ENCODE measurements at regions not wholly inside any gene's neighbourhood (a gene's known extent, or its start where the extent isn't known, plus 50 kb on each side); places are given as distances from the start of the nearest gene placed in this dataset.

GRCh38 chrX:99398545-99398944 lies 1011.5 kb downstream of the PCDH19 start:
- DNase-seq (ENCODE audit: low read depth), result no peak
- no peak for TF ChIP-seq CTCF (conservative IDR thresholded peaks at IDR 0.05; ENCODE audit: control insufficient read depth, insufficient read depth, low read depth, low read length)
- H3K4me3 ChIP-seq (ENCODE audit: control insufficient read depth, low read depth, low read length), result no peak overlapping the region

DNA sequence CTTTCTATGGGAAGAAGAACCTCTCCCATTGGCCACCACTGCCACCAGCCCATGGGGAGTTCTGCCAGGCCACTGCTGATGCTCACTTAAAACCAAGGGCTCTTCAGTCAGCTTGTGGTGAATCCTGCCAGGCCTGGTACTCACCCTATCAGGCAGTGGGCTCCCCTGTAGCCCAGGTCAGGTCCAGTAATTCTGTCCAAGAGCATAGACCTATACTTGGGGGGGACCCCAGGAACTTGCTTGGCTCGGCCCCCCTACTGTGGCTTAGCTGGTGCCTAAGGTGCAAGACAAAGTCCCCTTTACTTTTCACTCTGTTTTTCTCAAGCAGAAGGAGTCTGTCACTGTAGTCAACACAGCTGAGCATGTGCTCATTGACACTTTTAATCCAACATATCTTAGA lies 1012.2 kb downstream of the PCDH19 start:
- no peak for TF ChIP-seq CTCF (conservative IDR thresholded peaks at IDR 0.05; ENCODE audit: control insufficient read depth, insufficient read depth, low read depth, low read length)
- DNase-seq (ENCODE audit: low read depth), result no peak

DNA sequence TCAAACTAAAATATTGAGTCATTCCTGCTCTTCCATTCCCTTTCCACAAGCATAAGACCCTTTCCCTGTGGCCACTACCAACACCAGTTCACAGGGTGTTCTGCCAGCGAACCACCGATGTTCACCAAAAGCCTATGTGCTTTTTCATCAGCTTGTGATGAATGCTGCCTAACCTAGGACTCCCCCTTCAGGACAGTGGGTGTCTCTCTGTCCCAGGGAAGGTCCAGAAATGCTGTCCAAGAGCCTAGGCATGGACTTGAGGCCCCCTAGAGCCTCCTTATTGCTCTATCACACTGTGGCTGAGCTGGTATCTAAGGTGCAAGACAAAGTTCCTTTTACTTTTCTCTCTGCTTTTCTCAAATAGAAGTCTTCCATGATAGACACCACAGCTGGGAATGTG lies 1015.6 kb downstream of the PCDH19 start:
- no peak for DNase-seq (ENCODE audit: low read depth)
- no peak overlapping the region for H3K4me3 ChIP-seq (ENCODE audit: control insufficient read depth, low read depth, low read length)
- TF ChIP-seq CTCF (conservative IDR thresholded peaks at IDR 0.05; ENCODE audit: control insufficient read depth, insufficient read depth, low read depth, low read length), result no peak

More for the DNA sequence above, 1012.2 kb downstream of the PCDH19 start:
- no peak overlapping the region for H3K4me3 ChIP-seq (ENCODE audit: control insufficient read depth, low read depth, low read length)

DNA sequence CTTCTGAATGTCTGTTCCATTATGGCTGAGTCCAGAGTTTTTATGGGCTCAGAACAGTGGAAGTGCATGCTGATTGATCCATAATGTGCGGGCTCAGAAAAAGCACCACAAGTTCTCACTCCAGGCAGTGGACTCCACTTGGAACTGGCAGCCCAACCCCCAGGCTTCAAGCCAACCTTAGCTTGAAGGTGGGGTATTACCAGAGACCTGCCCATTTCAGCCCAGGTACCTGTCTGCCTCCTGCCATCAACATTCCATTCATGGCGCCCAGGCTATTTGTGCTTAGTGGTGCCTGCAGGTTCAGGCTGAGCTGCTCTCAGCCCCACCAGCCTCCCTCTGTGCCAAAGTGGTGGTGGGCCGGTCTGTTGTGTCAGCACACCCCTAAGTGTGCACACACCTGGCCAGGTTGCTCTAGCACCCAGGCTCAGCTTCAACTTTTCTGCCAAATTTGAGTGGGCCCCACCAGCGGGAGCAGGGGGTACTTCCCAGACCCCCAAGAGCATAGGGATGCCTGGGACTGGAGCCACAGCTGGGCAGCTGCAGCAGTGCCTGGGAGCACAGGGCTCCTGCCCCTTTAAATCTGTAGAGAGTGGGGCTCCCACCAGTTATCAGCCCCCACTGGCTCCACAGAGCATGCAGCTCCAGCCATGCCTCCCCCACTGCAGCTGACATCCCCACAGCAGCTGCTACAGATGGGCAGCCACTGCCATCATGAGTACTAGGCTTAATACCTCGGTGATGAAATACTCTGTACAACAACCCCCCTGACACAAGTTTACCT lies 1025.3 kb downstream of the PCDH19 start:
- no peak for DNase-seq (ENCODE audit: low read depth)
- H3K4me3 ChIP-seq (ENCODE audit: control insufficient read depth, low read depth, low read length), result no peak overlapping the region
- TF ChIP-seq CTCF (conservative IDR thresholded peaks at IDR 0.05; ENCODE audit: control insufficient read depth, insufficient read depth, low read depth, low read length), result no peak

DNA sequence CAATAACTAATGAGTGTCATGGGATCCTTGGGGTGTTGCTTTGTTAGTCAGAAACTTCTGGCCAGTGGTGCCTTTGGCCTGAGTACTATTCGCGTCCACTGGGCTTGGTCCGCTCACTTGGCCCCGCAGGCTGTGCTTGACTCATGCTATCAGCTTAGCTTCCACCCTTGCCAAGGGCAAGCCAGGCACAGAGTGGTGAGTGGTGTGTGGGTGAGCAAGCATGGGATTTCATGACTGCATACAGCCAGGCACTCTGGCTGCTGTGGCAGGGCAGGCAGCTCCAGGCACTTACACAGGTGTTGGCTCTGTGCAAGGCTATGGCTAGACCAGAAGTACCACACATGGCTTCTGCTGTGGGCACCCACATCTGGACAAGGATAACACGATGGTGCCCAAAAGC lies 1026.3 kb downstream of the PCDH19 start:
- H3K4me3 ChIP-seq (ENCODE audit: control insufficient read depth, low read depth, low read length), result no peak overlapping the region
- DNase-seq (ENCODE audit: low read depth), result no peak
- TF ChIP-seq CTCF (conservative IDR thresholded peaks at IDR 0.05; ENCODE audit: control insufficient read depth, insufficient read depth, low read depth, low read length), result no peak

GRCh38 chrX:99371976-99372595 lies 1038.0 kb downstream of the PCDH19 start:
- no peak for TF ChIP-seq CTCF (conservative IDR thresholded peaks at IDR 0.05; ENCODE audit: control insufficient read depth, insufficient read depth, low read depth, low read length)
- H3K4me3 ChIP-seq (ENCODE audit: control insufficient read depth, low read depth, low read length), result no peak overlapping the region
- DNase-seq (ENCODE audit: low read depth), result no peak

Measured in fibroblast of mammary gland (primary cell).